ENCODE measurements at regions not wholly inside any gene's neighbourhood (a gene's known extent, or its start where the extent isn't known, plus 50 kb on each side); places are given as distances from the start of the nearest gene placed in this dataset.

GRCh38 chr7:18320422-18320821, 175.1 kb upstream of the HDAC9 start:
- H3K4me2 ChIP-seq (ENCODE audit: low read length, poor library complexity, severe bottlenecking) = no peak overlapping the region
- H3K18ac ChIP-seq (ENCODE audit: low read depth in 1 of 2, low read length in 2 of 2) = no peak overlapping the region
- no peak overlapping the region for H3K14ac ChIP-seq (ENCODE audit: low read length in 2 of 2)
- no peak overlapping the region for H2BK120ac ChIP-seq (ENCODE audit: low read depth, low read length)
- no peaks in the 10 kb centered on the region for H3K27me3 ChIP-seq (ENCODE audit: control insufficient read depth in 1 of 2, insufficient read depth in 1 of 2, low read length in 2 of 2)
- no peak overlapping the region for H3K9ac ChIP-seq (ENCODE audit: low read length)
- H4K91ac ChIP-seq (ENCODE audit: low read length) = no peak overlapping the region
- H3K9me3 ChIP-seq (ENCODE audit: control insufficient read depth, low read length) = no peaks in the 10 kb centered on the region
- H3K23ac ChIP-seq (ENCODE audit: low read length in 2 of 2) = no peak overlapping the region
- H2BK12ac ChIP-seq (ENCODE audit: low read length in 2 of 2) = no peak overlapping the region
- WGBS = 93% methylated on average over 3 of the region's 4 CpGs
- no peak overlapping the region for H3K4ac ChIP-seq (ENCODE audit: low read depth in 1 of 2, low read length in 2 of 2)
- H3K27ac ChIP-seq (ENCODE audit: low read length, poor library complexity, severe bottlenecking) = no peak overlapping the region
- DNase-seq = no peak
- no peak overlapping the region for H2BK15ac ChIP-seq (ENCODE audit: low read depth, poor library complexity, severe bottlenecking)
- H3K4me3 ChIP-seq (ENCODE audit: insufficient read depth in 1 of 2, low read depth in 1 of 2, low read length in 2 of 2) = no peak overlapping the region
- no peaks in the 10 kb centered on the region for H3K4me1 ChIP-seq (ENCODE audit: control insufficient read depth, insufficient read depth, low read depth, low read length)
- H2AFZ ChIP-seq (ENCODE audit: low read depth, low read length) = no peak overlapping the region
- H3K79me1 ChIP-seq (replicated peaks; ENCODE audit: low read length, poor library complexity, severe bottlenecking) = no peaks in the 10 kb centered on the region
- H4K8ac ChIP-seq (ENCODE audit: low read length) = no peak overlapping the region
- no peak overlapping the region for H2AK5ac ChIP-seq (ENCODE audit: low read length, severe bottlenecking)
- H2BK5ac ChIP-seq (ENCODE audit: low read depth, low read length, poor library complexity, severe bottlenecking) = no peak overlapping the region
- H3K36me3 ChIP-seq (ENCODE audit: control insufficient read depth in 1 of 2, insufficient read depth in 2 of 2, low read depth in 1 of 2, low read length in 2 of 2) = no peaks in the 10 kb centered on the region

GRCh38 chr7:18320971-18321567, 174.5 kb upstream of the HDAC9 start:
- H2AK5ac ChIP-seq (ENCODE audit: low read length, severe bottlenecking) = no peak overlapping the region
- H3K4me1 ChIP-seq (ENCODE audit: control insufficient read depth, insufficient read depth, low read depth, low read length) = no peaks in the 10 kb centered on the region
- no peak overlapping the region for H3K4me3 ChIP-seq (ENCODE audit: insufficient read depth in 1 of 2, low read depth in 1 of 2, low read length in 2 of 2)
- H3K4me2 ChIP-seq (ENCODE audit: low read length, poor library complexity, severe bottlenecking) = no peak overlapping the region
- H3K18ac ChIP-seq (ENCODE audit: low read depth in 1 of 2, low read length in 2 of 2) = no peak overlapping the region
- H3K9me3 ChIP-seq (ENCODE audit: control insufficient read depth, low read length) = no peaks in the 10 kb centered on the region
- no peaks in the 10 kb centered on the region for H3K27me3 ChIP-seq (ENCODE audit: control insufficient read depth in 1 of 2, insufficient read depth in 1 of 2, low read length in 2 of 2)
- no peak overlapping the region for H3K23ac ChIP-seq (ENCODE audit: low read length in 2 of 2)
- H4K91ac ChIP-seq (ENCODE audit: low read length) = no peak overlapping the region
- no peak overlapping the region for H2BK120ac ChIP-seq (ENCODE audit: low read depth, low read length)
- H4K8ac ChIP-seq (ENCODE audit: low read length) = no peak overlapping the region
- H3K36me3 ChIP-seq (ENCODE audit: control insufficient read depth in 1 of 2, insufficient read depth in 2 of 2, low read depth in 1 of 2, low read length in 2 of 2) = no peaks in the 10 kb centered on the region
- no CpG with 5 or more reads among the region's 2 CpGs for WGBS
- no peak overlapping the region for H2BK5ac ChIP-seq (ENCODE audit: low read depth, low read length, poor library complexity, severe bottlenecking)
- no peak overlapping the region for H3K27ac ChIP-seq (ENCODE audit: low read length, poor library complexity, severe bottlenecking)
- H2AFZ ChIP-seq (ENCODE audit: low read depth, low read length) = no peak overlapping the region
- H2BK15ac ChIP-seq (ENCODE audit: low read depth, poor library complexity, severe bottlenecking) = no peak overlapping the region
- DNase-seq = peak; percentile 52
- no peaks in the 10 kb centered on the region for H3K79me1 ChIP-seq (replicated peaks; ENCODE audit: low read length, poor library complexity, severe bottlenecking)
- H3K4ac ChIP-seq (ENCODE audit: low read depth in 1 of 2, low read length in 2 of 2) = no peak overlapping the region
- no peak overlapping the region for H3K9ac ChIP-seq (ENCODE audit: low read length)
- H3K14ac ChIP-seq (ENCODE audit: low read length in 2 of 2) = no peak overlapping the region
- no peak overlapping the region for H2BK12ac ChIP-seq (ENCODE audit: low read length in 2 of 2)

DNA sequence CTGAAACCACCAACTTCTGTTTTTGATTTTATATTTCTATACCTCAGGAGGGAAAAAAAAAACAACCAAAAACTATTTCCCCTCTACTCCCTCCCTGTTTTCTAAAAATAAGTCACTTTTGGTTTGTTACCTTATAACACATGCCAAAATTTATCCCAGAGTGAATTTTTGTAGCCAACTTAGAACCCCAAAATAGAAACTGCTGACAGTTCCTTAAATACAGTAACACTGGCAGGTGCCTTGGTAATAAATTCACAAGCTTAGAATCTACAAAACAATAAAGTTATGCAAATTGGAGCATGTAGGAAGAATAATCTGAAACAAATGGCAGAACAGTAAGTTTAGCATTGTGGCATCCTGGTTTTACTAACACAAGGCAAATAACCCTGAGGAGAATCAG, 165.0 kb upstream of the HDAC9 start:
- no peaks in the 10 kb centered on the region for H3K79me1 ChIP-seq (replicated peaks; ENCODE audit: low read length, poor library complexity, severe bottlenecking)
- H3K4ac ChIP-seq (ENCODE audit: low read depth in 1 of 2, low read length in 2 of 2) = no peak overlapping the region
- no peak for DNase-seq
- no peak overlapping the region for H3K4me2 ChIP-seq (ENCODE audit: low read length, poor library complexity, severe bottlenecking)
- H3K36me3 ChIP-seq (ENCODE audit: control insufficient read depth in 1 of 2, insufficient read depth in 2 of 2, low read depth in 1 of 2, low read length in 2 of 2) = no peaks in the 10 kb centered on the region
- H3K9me3 ChIP-seq (ENCODE audit: control insufficient read depth, low read length) = no peaks in the 10 kb centered on the region
- H4K91ac ChIP-seq (ENCODE audit: low read length) = no peak overlapping the region
- H3K9ac ChIP-seq (ENCODE audit: low read length) = no peak overlapping the region
- no peak overlapping the region for H3K23ac ChIP-seq (ENCODE audit: low read length in 2 of 2)
- H3K14ac ChIP-seq (ENCODE audit: low read length in 2 of 2) = no peak overlapping the region
- no peaks in the 10 kb centered on the region for H3K4me1 ChIP-seq (ENCODE audit: control insufficient read depth, insufficient read depth, low read depth, low read length)
- no peak overlapping the region for H3K27ac ChIP-seq (ENCODE audit: low read length, poor library complexity, severe bottlenecking)
- no peak overlapping the region for H3K18ac ChIP-seq (ENCODE audit: low read depth in 1 of 2, low read length in 2 of 2)
- H2BK120ac ChIP-seq (ENCODE audit: low read depth, low read length) = no peak overlapping the region
- H3K4me3 ChIP-seq (ENCODE audit: insufficient read depth in 1 of 2, low read depth in 1 of 2, low read length in 2 of 2) = no peak overlapping the region
- H4K8ac ChIP-seq (ENCODE audit: low read length) = no peak overlapping the region
- no peaks in the 10 kb centered on the region for H3K27me3 ChIP-seq (ENCODE audit: control insufficient read depth in 1 of 2, insufficient read depth in 1 of 2, low read length in 2 of 2)
- no peak overlapping the region for H2BK15ac ChIP-seq (ENCODE audit: low read depth, poor library complexity, severe bottlenecking)
- H2BK5ac ChIP-seq (ENCODE audit: low read depth, low read length, poor library complexity, severe bottlenecking) = no peak overlapping the region
- H2BK12ac ChIP-seq (ENCODE audit: low read length in 2 of 2) = no peak overlapping the region
- no peak overlapping the region for H2AFZ ChIP-seq (ENCODE audit: low read depth, low read length)
- H2AK5ac ChIP-seq (ENCODE audit: low read length, severe bottlenecking) = no peak overlapping the region

GRCh38 chr7:18336626-18337025, 158.9 kb upstream of the HDAC9 start:
- no peak overlapping the region for H2AK5ac ChIP-seq (ENCODE audit: low read length, severe bottlenecking)
- no peaks in the 10 kb centered on the region for H3K27me3 ChIP-seq (ENCODE audit: control insufficient read depth in 1 of 2, insufficient read depth in 1 of 2, low read length in 2 of 2)
- H3K4ac ChIP-seq (ENCODE audit: low read depth in 1 of 2, low read length in 2 of 2) = no peak overlapping the region
- no peak overlapping the region for H3K14ac ChIP-seq (ENCODE audit: low read length in 2 of 2)
- H3K18ac ChIP-seq (ENCODE audit: low read depth in 1 of 2, low read length in 2 of 2) = no peak overlapping the region
- no peak overlapping the region for H3K9ac ChIP-seq (ENCODE audit: low read length)
- DNase-seq = no peak
- H2BK120ac ChIP-seq (ENCODE audit: low read depth, low read length) = no peak overlapping the region
- no peak overlapping the region for H2AFZ ChIP-seq (ENCODE audit: low read depth, low read length)
- no peak overlapping the region for H3K23ac ChIP-seq (ENCODE audit: low read length in 2 of 2)
- H3K36me3 ChIP-seq (ENCODE audit: control insufficient read depth in 1 of 2, insufficient read depth in 2 of 2, low read depth in 1 of 2, low read length in 2 of 2) = no peaks in the 10 kb centered on the region
- H4K91ac ChIP-seq (ENCODE audit: low read length) = no peak overlapping the region
- WGBS = 100% methylated on average over 1 of the region's 2 CpGs
- H3K4me1 ChIP-seq (ENCODE audit: control insufficient read depth, insufficient read depth, low read depth, low read length) = no peaks in the 10 kb centered on the region
- H2BK5ac ChIP-seq (ENCODE audit: low read depth, low read length, poor library complexity, severe bottlenecking) = no peak overlapping the region
- H2BK12ac ChIP-seq (ENCODE audit: low read length in 2 of 2) = no peak overlapping the region
- H4K8ac ChIP-seq (ENCODE audit: low read length) = no peak overlapping the region
- H3K4me2 ChIP-seq (ENCODE audit: low read length, poor library complexity, severe bottlenecking) = no peak overlapping the region
- no peak overlapping the region for H3K27ac ChIP-seq (ENCODE audit: low read length, poor library complexity, severe bottlenecking)
- H3K4me3 ChIP-seq (ENCODE audit: insufficient read depth in 1 of 2, low read depth in 1 of 2, low read length in 2 of 2) = no peak overlapping the region
- H2BK15ac ChIP-seq (ENCODE audit: low read depth, poor library complexity, severe bottlenecking) = no peak overlapping the region
- H3K79me1 ChIP-seq (replicated peaks; ENCODE audit: low read length, poor library complexity, severe bottlenecking) = no peaks in the 10 kb centered on the region
- H3K9me3 ChIP-seq (ENCODE audit: control insufficient read depth, low read length) = peaks cover 19% of the 10 kb centered on the region
